ENCODE measurements at regions not wholly inside any gene's neighbourhood (a gene's known extent, or its start where the extent isn't known, plus 50 kb on each side); places are given as distances from the start of the nearest gene placed in this dataset.

DNA sequence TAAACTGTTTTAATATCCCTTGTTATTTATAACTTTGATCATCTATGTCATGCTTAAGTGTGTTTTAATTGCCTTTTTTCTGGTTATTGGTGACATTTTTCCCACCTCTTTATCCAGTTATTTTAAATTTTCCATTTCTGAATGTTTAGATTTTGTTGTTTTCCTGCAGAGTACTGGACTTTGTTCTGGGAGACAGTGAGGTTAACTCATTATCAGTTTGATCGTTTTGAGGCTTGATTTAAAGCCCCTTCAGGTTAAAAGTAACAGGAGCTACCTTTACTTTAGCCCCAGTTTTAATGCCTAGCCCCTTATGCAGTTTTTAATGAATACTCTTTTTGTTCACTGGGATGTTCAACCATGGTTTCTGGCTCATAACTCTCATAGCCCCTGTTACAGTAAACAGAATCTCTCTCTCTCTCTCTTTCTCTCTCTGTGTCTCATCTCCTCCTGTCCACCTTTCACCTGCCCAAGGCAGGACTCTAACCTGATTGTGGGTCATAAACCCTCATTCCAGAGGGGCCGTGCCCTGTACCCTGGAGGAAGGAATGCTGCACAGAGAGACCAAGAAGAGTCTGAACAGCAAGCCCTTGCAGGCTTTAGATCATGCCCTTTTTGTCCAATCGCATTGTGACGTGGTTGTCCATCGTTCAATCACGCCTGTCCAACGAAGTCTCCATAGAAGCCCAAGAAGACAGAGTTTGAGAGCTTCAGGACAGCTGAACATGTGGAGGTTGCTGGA lies 91.8 kb upstream of the WDR72 start (continued):
- TF ChIP-seq ZIC2 (tag by site-specific recombination; IDR thresholded peaks at IDR 0.05), result no peak
- no peak for TF ChIP-seq GLIS2 (tag by site-specific recombination; IDR thresholded peaks at IDR 0.05)
- no peak for TF ChIP-seq RBAK (tag by site-specific recombination; IDR thresholded peaks at IDR 0.05)
- TF ChIP-seq CTCF (tag by site-specific recombination; IDR thresholded peaks at IDR 0.05), result no peak
- no peak for TF ChIP-seq ZNF169 (tag by site-specific recombination; IDR thresholded peaks at IDR 0.05)
- TF ChIP-seq, protein P1, sequence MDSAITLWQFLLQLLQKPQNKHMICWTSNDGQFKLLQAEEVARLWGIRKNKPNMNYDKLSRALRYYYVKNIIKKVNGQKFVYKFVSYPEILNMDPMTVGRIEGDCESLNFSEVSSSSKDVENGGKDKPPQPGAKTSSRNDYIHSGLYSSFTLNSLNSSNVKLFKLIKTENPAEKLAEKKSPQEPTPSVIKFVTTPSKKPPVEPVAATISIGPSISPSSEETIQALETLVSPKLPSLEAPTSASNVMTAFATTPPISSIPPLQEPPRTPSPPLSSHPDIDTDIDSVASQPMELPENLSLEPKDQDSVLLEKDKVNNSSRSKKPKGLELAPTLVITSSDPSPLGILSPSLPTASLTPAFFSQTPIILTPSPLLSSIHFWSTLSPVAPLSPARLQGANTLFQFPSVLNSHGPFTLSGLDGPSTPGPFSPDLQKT (IDR thresholded peaks at IDR 0.05; ENCODE audit: borderline replicate concordance, low read depth, low read length), result no peak
- TF ChIP-seq SCRT2 (tag by site-specific recombination; IDR thresholded peaks at IDR 0.05), result no peak
- no peak for TF ChIP-seq ZNF366 (tag by site-specific recombination; conservative IDR thresholded peaks at IDR 0.05)
- no peak for TF ChIP-seq ZNF221 (tag by site-specific recombination; IDR thresholded peaks at IDR 0.05; ENCODE audit: borderline replicate concordance)

- no peak overlapping the region for H3K27ac ChIP-seq (ENCODE audit: extremely low read depth, low read depth, low read length)
- no peaks in the 10 kb centered on the region for H3K9me3 ChIP-seq (ENCODE audit: control insufficient read depth, insufficient read depth, low read depth, low read length)
- H3K4me1 ChIP-seq (ENCODE audit: control insufficient read depth, insufficient read depth, low read length), result no peaks in the 10 kb centered on the region
- H3K4me3 ChIP-seq (ENCODE audit: low read depth, low read length), result no peak overlapping the region
- ChIA-PET POLR2A (no interaction called here), CTCF (no interaction called here)
- no peak for TF ChIP-seq ZNF843 (tag by site-specific recombination; IDR thresholded peaks at IDR 0.05)
- H3K36me3 ChIP-seq (ENCODE audit: control insufficient read depth in 2 of 2, insufficient read depth in 1 of 2, low read length in 2 of 2), result no peaks in the 10 kb centered on the region
Measured at GRCh38 chr15:53847745-53848144, 88.3 kb upstream of the WDR72 start.

- no peaks in the 10 kb centered on the region for H3K4me1 ChIP-seq (ENCODE audit: control insufficient read depth, insufficient read depth, low read length)
- H3K27ac ChIP-seq (ENCODE audit: extremely low read depth, low read depth, low read length), result no peak overlapping the region
- no peak overlapping the region for H3K4me3 ChIP-seq (ENCODE audit: low read depth, low read length)
- no peaks in the 10 kb centered on the region for H3K36me3 ChIP-seq (ENCODE audit: control insufficient read depth in 2 of 2, insufficient read depth in 1 of 2, low read length in 2 of 2)
- ChIA-PET CTCF (no interaction called here), POLR2A (no interaction called here)
- no peaks in the 10 kb centered on the region for H3K9me3 ChIP-seq (ENCODE audit: control insufficient read depth, insufficient read depth, low read depth, low read length)
- no peak for TF ChIP-seq ZSCAN5A (tag by site-specific recombination; IDR thresholded peaks at IDR 0.05)
Measured at GRCh38 chr15:53844634-53845033, 85.2 kb upstream of the WDR72 start.

DNA sequence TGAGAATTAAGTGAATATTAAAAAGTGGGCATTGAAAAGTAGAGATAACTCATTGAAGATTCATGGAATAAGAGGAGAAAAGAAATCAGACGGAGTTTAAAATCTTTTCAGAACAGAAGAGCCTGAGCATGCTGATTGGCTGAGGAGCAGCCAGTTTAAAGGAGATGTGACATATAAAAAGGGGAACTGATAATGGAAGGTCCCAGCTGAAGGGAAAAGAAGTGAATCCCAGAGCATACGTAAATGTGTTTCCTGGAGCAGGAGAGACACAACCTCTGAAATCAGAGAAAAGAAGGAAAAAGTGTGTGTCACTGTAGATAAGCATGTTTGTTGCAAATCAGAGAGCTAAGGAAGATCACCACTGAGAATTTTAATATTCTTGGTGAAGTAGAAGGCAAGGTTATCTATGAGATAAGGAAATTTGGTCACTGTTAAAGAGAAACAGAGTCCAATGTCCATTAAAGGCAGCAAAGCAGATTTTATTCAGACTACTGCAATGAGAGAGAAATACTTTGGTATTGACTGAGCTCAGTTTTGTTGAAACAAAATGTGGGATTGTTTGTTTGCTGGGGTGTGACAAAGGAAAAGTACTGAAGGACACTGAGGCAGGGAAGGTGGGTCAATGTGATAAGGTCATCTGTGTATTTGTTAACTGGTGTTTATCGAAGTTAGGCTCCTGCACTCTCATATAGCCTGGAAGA lies 84.6 kb upstream of the WDR72 start:
- ChIA-PET POLR2A (no interaction called here), CTCF (no interaction called here)
- H3K27ac ChIP-seq (ENCODE audit: extremely low read depth, low read depth, low read length), result no peak overlapping the region
- TF ChIP-seq AEBP2 (tag by site-specific recombination; IDR thresholded peaks at IDR 0.05; ENCODE audit: borderline replicate concordance) (no peak), SP2 (tag by site-specific recombination; IDR thresholded peaks at IDR 0.05) (no peak), GLI4 (tag by site-specific recombination; IDR thresholded peaks at IDR 0.05) (no peak), ZFP69B (tag by site-specific recombination; IDR thresholded peaks at IDR 0.05) (no peak), ZBTB8A (tag by site-specific recombination; IDR thresholded peaks at IDR 0.05) (no peak), ZNF747 (tag by site-specific recombination; IDR thresholded peaks at IDR 0.05) (no peak), ZNF513 (tag by site-specific recombination; IDR thresholded peaks at IDR 0.05) (no peak), TRIM28 (IDR thresholded peaks at IDR 0.05; ENCODE audit: borderline replicate concordance, low read length) (no peak), ZFP37 (tag by site-specific recombination; IDR thresholded peaks at IDR 0.05) (no peak), ZNF610 (tag by site-specific recombination; IDR thresholded peaks at IDR 0.05; ENCODE audit: borderline replicate concordance) (no peak)
- H3K9me3 ChIP-seq (ENCODE audit: control insufficient read depth, insufficient read depth, low read depth, low read length), result no peaks in the 10 kb centered on the region
- no peaks in the 10 kb centered on the region for H3K36me3 ChIP-seq (ENCODE audit: control insufficient read depth in 2 of 2, insufficient read depth in 1 of 2, low read length in 2 of 2)
- H3K4me1 ChIP-seq (ENCODE audit: control insufficient read depth, insufficient read depth, low read length), result no peaks in the 10 kb centered on the region
- H3K4me3 ChIP-seq (ENCODE audit: low read depth, low read length), result no peak overlapping the region

Measured in HEK293 (cell line).